PC-9 (cell line): ENCODE measurements at regions not wholly inside any gene's neighbourhood (a gene's known extent, or its start where the extent isn't known, plus 50 kb on each side); places are given as distances from the start of the nearest gene placed in this dataset.
"Not testable (repeated sequence)": the region's sequence is repeated elsewhere in the genome, so short reads cannot be mapped to it uniquely, and the experiment has no call there.

Source experiments
- BruUV-seq: library from RNA; stranded (reverse); fragments of 400-500 nt; replicated peaks from 2 replicates; lab custom pipeline; 2021; lab: Mats Ljungman, UMichigan
- CTCF ChIA-PET: fragments of 300-600 bp; sonication (Branson Sonifier 250); formaldehyde crosslinking; loops from one replicate; lab custom pipeline; 2022; ENCODE audit warnings: antibody characterized with exemption; lab: Charles Lee
- POLR2A ChIA-PET: fragments of 300-600 bp; sonication (Branson Sonifier 250); formaldehyde crosslinking; loops from one replicate; lab custom pipeline; 2022; ENCODE audit warnings: antibody characterized with exemption; ENCODE audit not compliant: unreplicated experiment; lab: Charles Lee
- DNase-seq, 2 experiments: peaks; one replicate each; pipeline versions ENCODE4 v3.0.0 to v3.0.0-alpha.2; 2015 to 2022; ENCODE audit warnings: mixed read lengths in 1 of 2
- H2AFZ ChIP-seq: fragments of 200-600 bp; sonication (generic); 2 replicates; pipeline ENCODE4 v1.8.1; 2017; ENCODE audit warnings: antibody characterized with exemption
- H3F3A ChIP-seq: fragments of 200-600 bp; sonication (generic); 2 replicates; pipeline ENCODE4 v1.8.1; 2017; ENCODE audit warnings: antibody characterized with exemption, mild to moderate bottlenecking, low read depth; ENCODE audit not compliant: insufficient read depth
- H3K27ac ChIP-seq: fragments of 200-600 bp; sonication (generic); 2 replicates; pipeline ENCODE4 v1.6.1; 2016; ENCODE audit warnings: mixed run types
- H3K27me3 ChIP-seq: fragments of 200-600 bp; sonication (generic); 2 replicates; pipeline ENCODE4 v1.6.1; 2016; ENCODE audit warnings: low read depth, mixed run types; ENCODE audit not compliant: insufficient read depth
- H3K36me3 ChIP-seq: fragments of 200-600 bp; sonication (generic); 2 replicates; pipeline ENCODE4 v1.6.1; 2016; ENCODE audit warnings: low read depth, mixed run types
- H3K4me1 ChIP-seq: fragments of 200-600 bp; sonication (generic); replicated peaks from 2 replicates; pipeline ENCODE4 v1.6.1; 2016; ENCODE audit warnings: mixed run types; ENCODE audit not compliant: insufficient read depth
- H3K4me2 ChIP-seq: fragments of 200-600 bp; sonication (generic); 2 replicates; pipeline ENCODE4 v1.6.1; 2017; ENCODE audit warnings: mixed run types
- H3K4me3 ChIP-seq: fragments of 200-600 bp; sonication (generic); 2 replicates; pipeline ENCODE4 v1.6.1; 2016; ENCODE audit warnings: mixed run types
- H3K79me2 ChIP-seq: fragments of 200-600 bp; sonication (generic); 2 replicates; pipeline ENCODE4 v1.6.1; 2017; ENCODE audit warnings: low read depth, mixed run types
- H3K9me2 ChIP-seq: fragments of 200-600 bp; sonication (generic); 2 replicates; pipeline ENCODE4 v1.8.1; 2017; ENCODE audit warnings: mild to moderate bottlenecking; ENCODE audit not compliant: insufficient read depth
- H3K9me3 ChIP-seq: fragments of 200-600 bp; sonication (generic); 2 replicates; pipeline ENCODE4 v1.8.1; 2016; ENCODE audit warnings: low read depth; ENCODE audit not compliant: insufficient read depth
- H4K20me1 ChIP-seq: fragments of 200-600 bp; sonication (generic); 2 replicates; pipeline ENCODE4 v1.8.1; 2017; ENCODE audit not compliant: insufficient read depth
- CTCF ChIP-seq: fragments of 200-600 bp; sonication (generic); conservative IDR thresholded peaks from 2 replicates; pipeline ENCODE4 v1.6.1; 2017; ENCODE audit warnings: mixed run types, antibody characterized with exemption, mild to moderate bottlenecking, moderate library complexity
- EZH2 ChIP-seq: fragments of 200-600 bp; sonication (generic); IDR thresholded peaks from 2 replicates; pipeline ENCODE4 v1.8.0; 2017; ENCODE audit warnings: antibody characterized with exemption, low read depth
- intact Hi-C: fragments of 100-400 bp; cut with micrococcal nuclease; formaldehyde crosslinking; loops from one replicate; pipeline ENCODE4 v1.10.0; 2022; ENCODE audit not compliant: unreplicated experiment

- POLR2A ChIA-PET = no interaction called here
- Histone ChIP-seq H3K4me3 (no peak overlapping the region), H3K27me3 (no peaks in the 10 kb centered on the region), H3K36me3 (no peaks in the 10 kb centered on the region), H3F3A (no peaks in the 10 kb centered on the region), H3K4me1 (no peaks in the 10 kb centered on the region), H3K4me2 (no peak overlapping the region), H3K9me3 (no peaks in the 10 kb centered on the region), H2AFZ (no peak overlapping the region), H4K20me1 (no peaks in the 10 kb centered on the region), H3K9me2 (no peaks in the 10 kb centered on the region), H3K79me2 (no peaks in the 10 kb centered on the region), H3K27ac (no peak overlapping the region)
- CTCF ChIA-PET = no interaction called here
- TF ChIP-seq EZH2 = no peak
- no peak for TF ChIP-seq CTCF
- no peak for DNase-seq
- no TSS peak for BruUV-seq
- intact Hi-C loops = no loop called here
Observed at GRCh38 chrX:47743504-47743903, 84.5 kb upstream of the UXT start.

GRCh38 chrX:47738870-47739269, 79.9 kb upstream of the UXT start:
- H3K4me3 ChIP-seq, intact Hi-C loops, H3K9me2 ChIP-seq, H3K79me2 ChIP-seq, H3K27ac ChIP-seq, POLR2A ChIA-PET, H3K27me3 ChIP-seq, H3K4me1 ChIP-seq, H3K9me3 ChIP-seq, H3K4me2 ChIP-seq, H4K20me1 ChIP-seq, DNase-seq, H2AFZ ChIP-seq, CTCF ChIA-PET, H3K36me3 ChIP-seq, BruUV-seq, H3F3A ChIP-seq: not testable (repeated sequence)

- BruUV-seq = no TSS peak
- H4K20me1 ChIP-seq = no peaks in the 10 kb centered on the region
- POLR2A ChIA-PET = no interaction called here
- H3K9me3 ChIP-seq = no peaks in the 10 kb centered on the region
- H3K4me1 ChIP-seq = no peaks in the 10 kb centered on the region
- no peaks in the 10 kb centered on the region for H3K27me3 ChIP-seq
- TF ChIP-seq CTCF = no peak
- TF ChIP-seq EZH2 = no peak
- H3K79me2 ChIP-seq = no peaks in the 10 kb centered on the region
- no peak overlapping the region for H3K4me2 ChIP-seq
- intact Hi-C loops = no loop called here
- CTCF ChIA-PET = no interaction called here
- no peaks in the 10 kb centered on the region for H3K9me2 ChIP-seq
- no peak overlapping the region for H2AFZ ChIP-seq
- no peak overlapping the region for H3K4me3 ChIP-seq
- no peak for DNase-seq
- H3K36me3 ChIP-seq = no peaks in the 10 kb centered on the region
- no peak overlapping the region for H3K27ac ChIP-seq
- no peaks in the 10 kb centered on the region for H3F3A ChIP-seq
Observed at GRCh38 chrX:47723689-47724088, 64.7 kb upstream of the UXT start.

- Histone ChIP-seq H3K79me2 (no peaks in the 10 kb centered on the region), H3K9me2 (no peaks in the 10 kb centered on the region), H4K20me1 (no peaks in the 10 kb centered on the region), H2AFZ (no peak overlapping the region), H3K4me3 (no peak overlapping the region), H3F3A (no peaks in the 10 kb centered on the region), H3K4me2 (no peak overlapping the region), H3K27me3 (no peaks in the 10 kb centered on the region), H3K4me1 (no peaks in the 10 kb centered on the region), H3K9me3 (no peaks in the 10 kb centered on the region), H3K36me3 (no peaks in the 10 kb centered on the region), H3K27ac (no peak overlapping the region)
- POLR2A ChIA-PET = no interaction called here
- TF ChIP-seq EZH2 = no peak
- TF ChIP-seq CTCF = no peak
- BruUV-seq = no TSS peak
- intact Hi-C loops = no loop called here
- CTCF ChIA-PET = no interaction called here
- DNase-seq = no peak
Observed at GRCh38 chrX:47723083-47723482, 64.1 kb upstream of the UXT start.
